Erythroblast (primary cell): ENCODE measurements at regions not wholly inside any gene's neighbourhood (a gene's known extent, or its start where the extent isn't known, plus 50 kb on each side); places are given as distances from the start of the nearest gene placed in this dataset.

Source experiments
- GATA1 ChIP-seq: IDR thresholded peaks from 2 replicates; pipeline ENCODE4 v1.6.1; 2011; ENCODE audit warnings: low read depth, mild to moderate bottlenecking, control low read depth, low read length, moderate library complexity
- POLR2A ChIP-seq: IDR thresholded peaks from 2 replicates; pipeline ENCODE4 v1.6.1; 2011; ENCODE audit warnings: mild to moderate bottlenecking, low read length

GRCh38 chr17:33751702-33752065, 458.6 kb upstream of the ASIC2 start:
- TF ChIP-seq POLR2A = no peak
- no peak for TF ChIP-seq GATA1
